HEK293 (cell line): ENCODE measurements at regions not wholly inside any gene's neighbourhood (a gene's known extent, or its start where the extent isn't known, plus 50 kb on each side); places are given as distances from the start of the nearest gene placed in this dataset.

ENCODE experiments used
- CTCF ChIA-PET: fragments of 350-600 bp; formaldehyde crosslinking; extraction: SDS; loops from one replicate; lab custom pipeline; 2021; ENCODE audit warnings: antibody characterized with exemption; lab: Yijun Ruan, JAX
- POLR2A ChIA-PET: fragments of 300-600 bp; formaldehyde crosslinking; extraction: SDS; loops from one replicate; lab custom pipeline; 2020; ENCODE audit warnings: antibody characterized with exemption, inconsistent platforms; lab: Yijun Ruan, JAX
- H3K27ac ChIP-seq: fragments of 200-500 bp; sonication (Bioruptor generic); 2 replicates; pipeline ENCODE4 v1.5.1; 2014; ENCODE audit warnings: low read depth, low read length, control low read depth, inconsistent platforms; ENCODE audit errors: extremely low read depth
- H3K36me3 ChIP-seq, 2 experiments: fragments of 200-500 bp in 1 of 2; sonication (Bioruptor generic) in 1 of 2; 1 replicate in 1 of 2; 2 replicates in 1 of 2; pipeline ENCODE4 v1.5.1; 2014 to 2017; ENCODE audit warnings: inconsistent platforms in 2 of 2, low read length in 2 of 2; ENCODE audit not compliant: control insufficient read depth in 2 of 2, insufficient read depth in 1 of 2
- H3K4me1 ChIP-seq: fragments of 200-500 bp; sonication (Bioruptor generic); 2 replicates; pipeline ENCODE4 v1.5.1; 2014; ENCODE audit warnings: mild to moderate bottlenecking, low read length, inconsistent platforms; ENCODE audit not compliant: control insufficient read depth, insufficient read depth
- H3K4me3 ChIP-seq: 2 replicates; pipeline ENCODE4 v1.5.1; 2011; ENCODE audit warnings: low read depth, mild to moderate bottlenecking, control low read depth, low read length, moderate library complexity
- H3K9me3 ChIP-seq: fragments of 200-500 bp; sonication (Bioruptor generic); 2 replicates; pipeline ENCODE4 v1.5.1; 2014; ENCODE audit warnings: low read depth, low read length, inconsistent platforms; ENCODE audit not compliant: control insufficient read depth, insufficient read depth
- BCL11B ChIP-seq: fragments of 450-650 bp; formaldehyde crosslinking; IDR thresholded peaks from 2 replicates; pipeline ENCODE4 v1.5.1; 2016; ENCODE audit warnings: low read depth, missing biosample characterization, missing genetic modification characterization
- HOXA7 ChIP-seq: sonication (generic); formaldehyde crosslinking; IDR thresholded peaks from 2 replicates; pipeline ENCODE4 v1.8.1; 2022; ENCODE audit warnings: missing genetic modification reagents, borderline replicate concordance
- KLF16 ChIP-seq: fragments of 450-650 bp; formaldehyde crosslinking; IDR thresholded peaks from 2 replicates; pipeline ENCODE4 v1.5.1; 2017; ENCODE audit warnings: missing biosample characterization, missing genetic modification characterization
- MZF1 ChIP-seq: fragments of 450-650 bp; formaldehyde crosslinking; IDR thresholded peaks from 2 replicates; pipeline ENCODE4 v1.5.1; 2017; ENCODE audit warnings: missing biosample characterization, missing genetic modification characterization, borderline replicate concordance
- SP3 ChIP-seq: fragments of 450-650 bp; formaldehyde crosslinking; IDR thresholded peaks from 2 replicates; pipeline ENCODE4 v1.5.1; 2016; ENCODE audit warnings: missing biosample characterization, missing genetic modification characterization
- YY1 ChIP-seq: fragments of 450-650 bp; formaldehyde crosslinking; IDR thresholded peaks from 2 replicates; pipeline ENCODE4 v1.5.1; 2018; ENCODE audit warnings: missing biosample characterization, missing genetic modification characterization
- YY2 ChIP-seq: fragments of 450-650 bp; formaldehyde crosslinking; IDR thresholded peaks from 2 replicates; pipeline ENCODE4 v1.5.1; 2016; ENCODE audit warnings: missing biosample characterization, missing genetic modification characterization
- ZBTB1 ChIP-seq: fragments of 450-650 bp; formaldehyde crosslinking; IDR thresholded peaks from 2 replicates; pipeline ENCODE4 v1.5.1; 2016; ENCODE audit warnings: missing biosample characterization, missing genetic modification characterization
- ZBTB7A ChIP-seq: fragments of 450-650 bp; formaldehyde crosslinking; IDR thresholded peaks from 2 replicates; pipeline ENCODE4 v1.5.1; 2016; ENCODE audit warnings: low read depth, missing biosample characterization, missing genetic modification characterization
- ZFP69B ChIP-seq: fragments of 450-650 bp; formaldehyde crosslinking; IDR thresholded peaks from 2 replicates; pipeline ENCODE4 v1.5.1; 2016; ENCODE audit warnings: missing biosample characterization, missing genetic modification characterization
- ZNF157 ChIP-seq: fragments of 450-650 bp; formaldehyde crosslinking; IDR thresholded peaks from 2 replicates; pipeline ENCODE4 v1.5.1; 2016; ENCODE audit warnings: missing biosample characterization, missing genetic modification characterization
- ZNF221 ChIP-seq: fragments of 450-650 bp; formaldehyde crosslinking; IDR thresholded peaks from 2 replicates; pipeline ENCODE4 v1.5.1; 2017; ENCODE audit warnings: missing biosample characterization, missing genetic modification characterization, borderline replicate concordance
- ZNF404 ChIP-seq: fragments of 450-650 bp; formaldehyde crosslinking; IDR thresholded peaks from 2 replicates; pipeline ENCODE4 v1.5.1; 2017; ENCODE audit warnings: missing biosample characterization, missing genetic modification characterization
- ZNF510 ChIP-seq: fragments of 450-650 bp; formaldehyde crosslinking; IDR thresholded peaks from 2 replicates; pipeline ENCODE4 v1.5.1; 2018; ENCODE audit warnings: mild to moderate bottlenecking, missing genetic modification characterization, missing biosample characterization; ENCODE audit not compliant: insufficient replicate concordance
- ZNF585B ChIP-seq: fragments of 450-650 bp; formaldehyde crosslinking; IDR thresholded peaks from 2 replicates; pipeline ENCODE4 v1.5.1; 2016; ENCODE audit warnings: missing biosample characterization, missing genetic modification characterization
- ZNF600 ChIP-seq: fragments of 450-650 bp; formaldehyde crosslinking; IDR thresholded peaks from 2 replicates; pipeline ENCODE4 v1.5.1; 2016; ENCODE audit warnings: missing biosample characterization, missing genetic modification characterization
- ZNF664 ChIP-seq: fragments of 450-650 bp; formaldehyde crosslinking; IDR thresholded peaks from 2 replicates; pipeline ENCODE4 v1.5.1; 2016; ENCODE audit warnings: missing biosample characterization, missing genetic modification characterization
- ZNF76 ChIP-seq: fragments of 450-650 bp; formaldehyde crosslinking; IDR thresholded peaks from 2 replicates; pipeline ENCODE4; 2016; ENCODE audit warnings: low read depth, missing biosample characterization, missing genetic modification characterization, borderline replicate concordance
- ZNF777 ChIP-seq: fragments of 450-650 bp; formaldehyde crosslinking; IDR thresholded peaks from 2 replicates; pipeline ENCODE4 v1.5.1; 2017; ENCODE audit warnings: missing biosample characterization, missing genetic modification characterization, borderline replicate concordance
- ZNF830 ChIP-seq: fragments of 450-650 bp; IDR thresholded peaks from 2 replicates; pipeline ENCODE4 v1.5.0; 2018; ENCODE audit warnings: missing biosample characterization, missing genetic modification characterization, low read depth, mild to moderate bottlenecking, moderate library complexity
- ZNF837 ChIP-seq: fragments of 450-650 bp; formaldehyde crosslinking; IDR thresholded peaks from 2 replicates; pipeline ENCODE4 v1.5.1; 2016; ENCODE audit warnings: missing biosample characterization, missing genetic modification characterization
- ZSCAN23 ChIP-seq: fragments of 450-650 bp; formaldehyde crosslinking; IDR thresholded peaks from 2 replicates; pipeline ENCODE4 v1.5.1; 2016; ENCODE audit warnings: missing biosample characterization, missing genetic modification characterization
- TF ChIP-seq, protein P1 (sequence below): fragments of 450-650 bp; formaldehyde crosslinking; IDR thresholded peaks from 2 replicates; pipeline ENCODE4 v1.5.1; 2016; ENCODE audit warnings: missing biosample characterization, missing genetic modification characterization
- TF ChIP-seq, protein P2 (sequence below): fragments of 450-650 bp; formaldehyde crosslinking; IDR thresholded peaks from 2 replicates; pipeline ENCODE4 v1.5.1; 2016; ENCODE audit warnings: missing biosample characterization, missing genetic modification characterization

DNA sequence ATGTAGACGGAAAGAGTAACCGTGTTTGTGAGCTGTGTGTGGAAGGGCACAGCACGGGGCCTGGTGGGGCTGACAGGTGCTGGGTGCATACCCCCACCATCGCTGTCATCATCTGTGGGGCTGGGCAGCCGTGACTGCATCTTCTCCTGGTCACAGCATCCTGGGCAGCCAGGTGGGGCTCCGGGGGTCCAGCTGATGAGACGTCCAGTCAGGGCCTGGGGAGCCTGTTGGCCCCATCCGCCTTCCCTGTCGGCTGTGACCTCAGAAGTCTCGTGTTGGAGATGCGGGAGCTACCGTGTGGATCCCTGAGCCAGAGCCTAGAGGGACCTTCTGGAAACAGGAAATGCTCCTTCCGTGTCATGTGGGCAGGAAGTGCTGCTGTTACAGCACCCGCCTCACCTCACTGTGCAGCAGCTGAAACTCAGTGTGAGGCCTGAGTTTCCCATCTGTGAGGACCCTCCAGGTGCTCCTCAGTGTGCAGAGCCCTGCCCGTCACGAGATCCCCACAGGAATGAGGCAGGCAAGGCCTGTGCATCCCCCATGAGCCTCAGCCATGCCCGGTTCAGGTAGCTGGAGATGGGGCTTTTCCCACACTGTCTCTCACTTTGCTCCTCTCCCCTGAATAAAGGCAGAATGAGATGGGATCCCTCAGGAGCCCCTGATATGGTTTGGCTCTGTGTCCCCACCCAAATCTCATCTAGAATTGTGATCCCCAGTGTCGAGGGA is 108.7 kb downstream of the ERMARD start:
- CTCF ChIA-PET: no interaction called here
- H3K9me3 ChIP-seq: no peaks in the 10 kb centered on the region
- POLR2A ChIA-PET: no interaction called here

DNA sequence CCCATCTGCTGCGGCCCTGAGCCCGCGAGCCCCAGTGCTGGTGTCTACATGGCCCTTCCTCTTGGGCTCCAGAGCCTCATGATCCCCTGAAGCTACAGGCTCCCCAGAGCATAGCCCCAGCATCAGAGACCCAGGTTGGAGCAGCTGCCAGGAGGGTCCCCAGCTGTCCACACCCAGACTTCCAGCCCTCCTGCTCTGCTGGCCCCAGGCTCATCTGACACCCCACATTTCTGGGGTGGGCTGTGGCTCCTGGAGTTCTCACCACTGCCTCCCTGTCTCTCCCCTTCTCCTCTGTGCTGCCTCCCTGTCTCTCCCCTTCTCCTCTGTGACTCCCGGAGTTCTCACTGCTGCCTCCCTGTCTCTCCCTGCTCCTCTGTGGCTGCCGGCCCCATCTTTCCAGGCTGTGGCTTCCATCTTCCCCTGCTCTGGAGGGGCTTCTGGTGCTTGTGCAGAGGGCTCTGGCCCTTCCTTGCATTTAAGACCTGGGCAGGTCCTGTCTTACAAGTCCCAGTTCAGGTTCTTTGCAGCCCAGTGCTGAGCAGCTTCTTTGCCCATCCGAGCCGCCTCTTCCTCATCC is 108.1 kb downstream of the ERMARD start:
- Histone ChIP-seq H3K27ac (no peak overlapping the region), H3K4me3 (no peak overlapping the region), H3K36me3 (no peaks in the 10 kb centered on the region), H3K9me3 (no peaks in the 10 kb centered on the region), H3K4me1 (no peaks in the 10 kb centered on the region)
- POLR2A ChIA-PET: no interaction called here
- CTCF ChIA-PET: no interaction called here
- no peak for TF ChIP-seq ZNF837 (tag by site-specific recombination)
- no peak for TF ChIP-seq ZNF585B (tag by site-specific recombination)
- no peak for TF ChIP-seq MZF1 (tag by site-specific recombination)
- no peak for TF ChIP-seq ZNF600 (tag by site-specific recombination)
- no peak for TF ChIP-seq ZSCAN23
- no peak for TF ChIP-seq ZNF830 (tag by site-specific recombination)
- no peak for TF ChIP-seq KLF16
- TF ChIP-seq ZNF157: no peak
- TF ChIP-seq ZNF76 (tag by site-specific recombination): no peak
- no peak for TF ChIP-seq ZNF404 (tag by site-specific recombination)
- TF ChIP-seq BCL11B (tag by site-specific recombination): no peak
- TF ChIP-seq ZNF510 (tag by site-specific recombination): no peak
- no peak for TF ChIP-seq ZNF777 (tag by site-specific recombination)
- no peak for TF ChIP-seq ZBTB1 (tag by site-specific recombination)
- TF ChIP-seq, protein P1, sequence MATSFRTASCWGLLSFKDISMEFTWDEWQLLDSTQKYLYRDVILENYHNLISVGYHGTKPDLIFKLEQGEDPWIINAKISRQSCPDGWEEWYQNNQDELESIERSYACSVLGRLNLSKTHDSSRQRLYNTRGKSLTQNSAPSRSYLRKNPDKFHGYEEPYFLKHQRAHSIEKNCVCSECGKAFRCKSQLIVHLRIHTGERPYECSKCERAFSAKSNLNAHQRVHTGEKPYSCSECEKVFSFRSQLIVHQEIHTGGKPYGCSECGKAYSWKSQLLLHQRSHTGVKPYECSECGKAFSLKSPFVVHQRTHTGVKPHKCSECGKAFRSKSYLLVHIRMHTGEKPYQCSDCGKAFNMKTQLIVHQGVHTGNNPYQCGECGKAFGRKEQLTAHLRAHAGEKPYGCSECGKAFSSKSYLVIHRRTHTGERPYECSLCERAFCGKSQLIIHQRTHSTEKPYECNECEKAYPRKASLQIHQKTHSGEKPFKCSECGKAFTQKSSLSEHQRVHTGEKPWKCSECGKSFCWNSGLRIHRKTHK: no peak
- TF ChIP-seq HOXA7 (CRISPR knock-in tag): no peak

More for the DNA sequence above, 108.7 kb downstream of the ERMARD start:
- H3K27ac ChIP-seq: no peak overlapping the region
- H3K4me1 ChIP-seq: no peaks in the 10 kb centered on the region
- no peak for TF ChIP-seq ZNF664 (tag by site-specific recombination)
- TF ChIP-seq SP3 (tag by site-specific recombination): no peak
- no peak for TF ChIP-seq YY1 (tag by site-specific recombination)
- no peak for TF ChIP-seq ZFP69B
- no peak for TF ChIP-seq ZBTB7A (tag by site-specific recombination)
- TF ChIP-seq, protein P2, sequence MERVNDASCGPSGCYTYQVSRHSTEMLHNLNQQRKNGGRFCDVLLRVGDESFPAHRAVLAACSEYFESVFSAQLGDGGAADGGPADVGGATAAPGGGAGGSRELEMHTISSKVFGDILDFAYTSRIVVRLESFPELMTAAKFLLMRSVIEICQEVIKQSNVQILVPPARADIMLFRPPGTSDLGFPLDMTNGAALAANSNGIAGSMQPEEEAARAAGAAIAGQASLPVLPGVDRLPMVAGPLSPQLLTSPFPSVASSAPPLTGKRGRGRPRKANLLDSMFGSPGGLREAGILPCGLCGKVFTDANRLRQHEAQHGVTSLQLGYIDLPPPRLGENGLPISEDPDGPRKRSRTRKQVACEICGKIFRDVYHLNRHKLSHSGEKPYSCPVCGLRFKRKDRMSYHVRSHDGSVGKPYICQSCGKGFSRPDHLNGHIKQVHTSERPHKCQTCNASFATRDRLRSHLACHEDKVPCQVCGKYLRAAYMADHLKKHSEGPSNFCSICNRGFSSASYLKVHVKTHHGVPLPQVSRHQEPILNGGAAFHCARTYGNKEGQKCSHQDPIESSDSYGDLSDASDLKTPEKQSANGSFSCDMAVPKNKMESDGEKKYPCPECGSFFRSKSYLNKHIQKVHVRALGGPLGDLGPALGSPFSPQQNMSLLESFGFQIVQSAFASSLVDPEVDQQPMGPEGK (tag by site-specific recombination): no peak
- no peak for TF ChIP-seq ZNF221 (tag by site-specific recombination)
- no peak for TF ChIP-seq YY2 (tag by site-specific recombination)
- no peak overlapping the region for H3K4me3 ChIP-seq
- H3K36me3 ChIP-seq: no peaks in the 10 kb centered on the region
